OCI-LY1 (cell line): ENCODE measurements at regions not wholly inside any gene's neighbourhood (a gene's known extent, or its start where the extent isn't known, plus 50 kb on each side); places are given as distances from the start of the nearest gene placed in this dataset.

ENCODE experiments used
- H2AFZ ChIP-seq: fragments of 200-600 bp; sonication (generic), shearing (Covaris generic); 2 replicates; pipeline ENCODE4 v1.6.0; 2014; ENCODE audit warnings: antibody characterized with exemption, mild to moderate bottlenecking, low read length
- H3F3A ChIP-seq: fragments of 200-600 bp; sonication (generic), shearing (Covaris generic); 2 replicates; pipeline ENCODE4 v1.6.0; 2014; ENCODE audit warnings: mild to moderate bottlenecking, antibody characterized with exemption, low read length, moderate library complexity; ENCODE audit not compliant: insufficient read depth
- H3K27ac ChIP-seq: fragments of 200-600 bp; sonication (generic); 2 replicates; pipeline ENCODE4 v1.5.1; 2014; ENCODE audit warnings: low read length, mixed run types, mild to moderate bottlenecking, low read depth; ENCODE audit not compliant: poor library complexity, severe bottlenecking
- H3K27me3 ChIP-seq: fragments of 200-600 bp; sonication (generic); 2 replicates; pipeline ENCODE4 v1.6.0; 2014; ENCODE audit warnings: antibody characterized with exemption, mild to moderate bottlenecking, low read length, moderate library complexity; ENCODE audit not compliant: insufficient read depth
- H3K36me3 ChIP-seq: fragments of 200-600 bp; sonication (generic); 2 replicates; pipeline ENCODE4 v1.6.1; 2014; ENCODE audit warnings: mild to moderate bottlenecking, antibody characterized with exemption, low read length, moderate library complexity, mixed read lengths; ENCODE audit not compliant: insufficient read depth
- H3K4me1 ChIP-seq: fragments of 200-600 bp; sonication (generic); 2 replicates; pipeline ENCODE4 v1.5.1; 2014; ENCODE audit warnings: mild to moderate bottlenecking, low read length, moderate library complexity; ENCODE audit not compliant: insufficient read depth, severe bottlenecking
- H3K4me2 ChIP-seq: fragments of 200-600 bp; sonication (generic), shearing (Covaris generic); 2 replicates; pipeline ENCODE4 v1.6.1; 2014; ENCODE audit warnings: low read length
- H3K4me3 ChIP-seq: fragments of 200-600 bp; sonication (generic); 2 replicates; pipeline ENCODE4 v1.5.1; 2014; ENCODE audit warnings: low read length, low read depth, mild to moderate bottlenecking, mixed read lengths; ENCODE audit not compliant: poor library complexity, severe bottlenecking
- H3K79me2 ChIP-seq: fragments of 200-600 bp; shearing (Covaris generic); 2 replicates; pipeline ENCODE4 v1.6.1; 2016; ENCODE audit warnings: mixed run types, low read length, mixed read lengths; ENCODE audit not compliant: insufficient read depth
- H3K9ac ChIP-seq: fragments of 200-600 bp; sonication (generic), shearing (Covaris generic); 2 replicates; pipeline ENCODE4 v1.6.1; 2014; ENCODE audit warnings: mild to moderate bottlenecking, low read length, mixed read lengths
- H3K9me2 ChIP-seq: fragments of 200-600 bp; sonication (generic), shearing (Covaris generic); 2 replicates; pipeline ENCODE4 v1.6.1; 2014; ENCODE audit warnings: low read depth, mild to moderate bottlenecking, low read length, mixed read lengths
- H3K9me3 ChIP-seq: fragments of 200-600 bp; shearing (Covaris generic); 2 replicates; pipeline ENCODE4 v1.6.1; 2014; ENCODE audit warnings: low read length, mixed read lengths
- H4K20me1 ChIP-seq: fragments of 200-600 bp; sonication (generic), shearing (Covaris generic); 2 replicates; pipeline ENCODE4 v1.6.0; 2016; ENCODE audit warnings: mild to moderate bottlenecking, low read length; ENCODE audit not compliant: insufficient read depth
- CTCF ChIP-seq: fragments of 200-600 bp; sonication (generic), shearing (Covaris generic); IDR thresholded peaks from 2 replicates; pipeline ENCODE4 v1.5.1; 2017; ENCODE audit warnings: mild to moderate bottlenecking, antibody characterized with exemption, low read length, moderate library complexity, mixed read lengths
- EZH2 ChIP-seq: fragments of 200-600 bp; sonication (generic), shearing (Covaris generic); IDR thresholded peaks from 2 replicates; pipeline ENCODE4 v1.8.0; 2017; ENCODE audit warnings: borderline replicate concordance, mixed run types, mild to moderate bottlenecking, antibody characterized with exemption, low read length, moderate library complexity, mixed read lengths

GRCh38 chr5:89218364-89218763, 335.4 kb upstream of the MEF2C start:
- H4K20me1 ChIP-seq = no peaks in the 10 kb centered on the region
- TF ChIP-seq CTCF = no peak
- TF ChIP-seq EZH2 = no peak
- no peaks in the 10 kb centered on the region for H3K9me2 ChIP-seq
- H3K9me3 ChIP-seq = no peaks in the 10 kb centered on the region
- H3K4me1 ChIP-seq = no peaks in the 10 kb centered on the region
- H3K4me3 ChIP-seq = no peak overlapping the region
- no peak overlapping the region for H3K27ac ChIP-seq
- no peak overlapping the region for H3K9ac ChIP-seq
- no peaks in the 10 kb centered on the region for H3F3A ChIP-seq
- no peaks in the 10 kb centered on the region for H3K27me3 ChIP-seq
- no peaks in the 10 kb centered on the region for H3K36me3 ChIP-seq
- no peaks in the 10 kb centered on the region for H3K79me2 ChIP-seq
- no peak overlapping the region for H3K4me2 ChIP-seq
- no peak overlapping the region for H2AFZ ChIP-seq

DNA sequence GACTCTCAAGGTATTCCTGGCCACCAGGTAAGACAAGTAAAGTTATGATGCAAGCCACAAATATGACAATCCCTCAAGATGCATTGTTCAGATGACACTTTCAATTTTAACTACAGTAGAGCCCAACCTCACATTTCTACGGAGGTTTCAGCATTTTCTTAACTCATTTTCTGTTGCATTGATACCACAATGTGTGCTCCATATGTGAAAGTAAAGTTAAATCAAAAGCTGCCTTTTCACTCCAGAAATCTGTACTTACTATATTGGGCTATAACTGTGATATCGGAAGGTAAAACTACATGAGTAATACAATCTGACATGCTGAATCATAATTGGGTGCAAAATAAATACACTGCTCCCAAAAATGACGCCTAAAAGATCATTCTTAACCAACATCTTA, 333.6 kb upstream of the MEF2C start:
- Histone ChIP-seq H3K27me3 (no peaks in the 10 kb centered on the region), H3K9me3 (no peaks in the 10 kb centered on the region), H3K9me2 (no peaks in the 10 kb centered on the region), H3K9ac (no peak overlapping the region), H3F3A (no peaks in the 10 kb centered on the region), H2AFZ (no peak overlapping the region), H3K4me3 (no peak overlapping the region), H3K4me2 (no peak overlapping the region), H4K20me1 (no peaks in the 10 kb centered on the region), H3K79me2 (no peaks in the 10 kb centered on the region), H3K27ac (no peak overlapping the region), H3K36me3 (no peaks in the 10 kb centered on the region), H3K4me1 (no peaks in the 10 kb centered on the region)
- TF ChIP-seq EZH2 (no peak), CTCF (no peak)

GRCh38 chr5:89213573-89213972, 330.6 kb upstream of the MEF2C start:
- Histone ChIP-seq H3K4me2 (no peak overlapping the region), H3K79me2 (no peaks in the 10 kb centered on the region), H3K9me2 (no peaks in the 10 kb centered on the region), H3K36me3 (no peaks in the 10 kb centered on the region), H4K20me1 (no peaks in the 10 kb centered on the region), H3K4me1 (no peaks in the 10 kb centered on the region), H3K9me3 (no peaks in the 10 kb centered on the region), H3K27me3 (no peaks in the 10 kb centered on the region), H3K27ac (no peak overlapping the region), H3K4me3 (no peak overlapping the region), H3K9ac (no peak overlapping the region), H3F3A (no peaks in the 10 kb centered on the region), H2AFZ (no peak overlapping the region)
- TF ChIP-seq CTCF (no peak), EZH2 (no peak)
